GM12878 (cell line): ENCODE measurements at regions not wholly inside any gene's neighbourhood (a gene's known extent, or its start where the extent isn't known, plus 50 kb on each side); places are given as distances from the start of the nearest gene placed in this dataset.

ENCODE experiments used
- ATAC-seq: fragments of 200-7000 bp; cut with Tn5 transposase; 3 replicates; pipeline ENCODE4 v1.9.1; 2020; ENCODE audit warnings: mild to moderate bottlenecking, moderate library complexity
- BruUV-seq: library from RNA; stranded (reverse); fragments of 400-500 nt; replicated peaks from 2 replicates; lab custom pipeline; 2021; lab: Mats Ljungman, UMichigan
- CTCF ChIA-PET: fragments of 300-600 bp; sonication (Branson Sonifier 250); formaldehyde crosslinking; extraction: SDS; loops from one replicate; lab custom pipeline; 2021; ENCODE audit warnings: inconsistent platforms; lab: Yijun Ruan, JAX
- POLR2A ChIA-PET: fragments of 350-600 bp; formaldehyde crosslinking; extraction: SDS; loops from one replicate; lab custom pipeline; 2021; ENCODE audit warnings: inconsistent platforms; lab: Charles Lee
- RAD21 ChIA-PET: fragments of 300-600 bp; sonication (Branson Sonifier 250); formaldehyde crosslinking; loops from one replicate; lab custom pipeline; 2023; ENCODE audit warnings: antibody characterized with exemption; ENCODE audit not compliant: unreplicated experiment; lab: Charles Lee
- SMC1A ChIA-PET: fragments of 300-600 bp; sonication (Branson Sonifier 250); formaldehyde crosslinking; loops from one replicate; lab custom pipeline; 2023; ENCODE audit not compliant: unreplicated experiment, uncharacterized antibody; lab: Charles Lee
- DNase-seq: peaks from one replicate; pipeline ENCODE4 v3.0.0-alpha.2; 2011; ENCODE audit warnings: low read depth, low spot score
- FAIRE-seq: peaks from 3 replicates; lab custom pipeline; 2011; peaks lifted over from hg19 to GRCh38; lab: Jason Lieb, UNC
- H2AFZ ChIP-seq: 2 replicates; pipeline ENCODE4 v1.6.0; 2011; ENCODE audit warnings: low read depth, low read length, control low read depth; ENCODE audit not compliant: control insufficient read depth
- H3K27ac ChIP-seq: 2 replicates; pipeline ENCODE4 v1.5.1; 2011; ENCODE audit warnings: control low read depth; ENCODE audit not compliant: control insufficient read depth, insufficient read depth
- H3K27me3 ChIP-seq, 2 experiments: replicated peaks in 1 of 2; 2 replicates each; pipeline versions ENCODE4 v1.6.0 to v1.6.1; 2011; ENCODE audit warnings: low read length in 1 of 2; ENCODE audit not compliant: control insufficient read depth in 2 of 2, insufficient read depth in 2 of 2
- H3K36me3 ChIP-seq, 2 experiments: 2 replicates each; pipeline ENCODE4 v1.5.1; 2011; ENCODE audit warnings: low read length in 1 of 2; ENCODE audit not compliant: control insufficient read depth in 2 of 2, insufficient read depth in 2 of 2
- H3K4me1 ChIP-seq: 2 replicates; pipeline ENCODE4 v1.6.1; 2011; ENCODE audit warnings: mild to moderate bottlenecking, low read length, moderate library complexity, mixed read lengths; ENCODE audit not compliant: control insufficient read depth, insufficient read depth
- H3K4me2 ChIP-seq: 2 replicates; pipeline ENCODE4 v1.6.0; 2011; ENCODE audit warnings: control low read depth; ENCODE audit not compliant: control insufficient read depth, insufficient read depth
- H3K4me3 ChIP-seq: fragments of 200-600 bp; sonication (generic); 2 replicates; pipeline ENCODE4 v1.5.1; 2016
- H3K79me2 ChIP-seq: 2 replicates; pipeline ENCODE4 v1.6.0; 2011; ENCODE audit warnings: low read length; ENCODE audit not compliant: control insufficient read depth, insufficient read depth
- H3K9ac ChIP-seq: 2 replicates; pipeline ENCODE4 v1.8.0; 2011; ENCODE audit warnings: low read length, control low read depth, mixed read lengths; ENCODE audit not compliant: control insufficient read depth, insufficient read depth
- H3K9me3 ChIP-seq: replicated peaks from 3 replicates; pipeline ENCODE4 v1.5.1; 2011; ENCODE audit warnings: mild to moderate bottlenecking, low read length; ENCODE audit not compliant: control insufficient read depth, insufficient read depth
- H4K20me1 ChIP-seq: 2 replicates; pipeline ENCODE4 v1.6.0; 2011; ENCODE audit not compliant: control insufficient read depth, insufficient read depth
- ATF2 ChIP-seq: IDR thresholded peaks from 2 replicates; pipeline ENCODE4 v1.6.1; 2012; ENCODE audit warnings: low read length, inconsistent platforms
- BCL11A ChIP-seq: IDR thresholded peaks from 2 replicates; pipeline ENCODE4 v1.6.1; 2011; ENCODE audit warnings: low read depth, low read length
- E2F4 ChIP-seq: IDR thresholded peaks from 2 replicates; pipeline ENCODE4 v1.6.1; 2012; ENCODE audit warnings: low read depth, low read length, improper control_type of control experiment
- FOXM1 ChIP-seq: IDR thresholded peaks from 2 replicates; pipeline ENCODE4 v1.6.1; 2012; ENCODE audit warnings: low read depth, mild to moderate bottlenecking, inconsistent platforms, low read length, moderate library complexity
- HDAC6 ChIP-seq: fragments of 200-600 bp; sonication (generic); IDR thresholded peaks from one replicate; pipeline ENCODE4 v1.8.0; 2017; ENCODE audit warnings: antibody characterized with exemption; ENCODE audit not compliant: unreplicated experiment
- KLF5 ChIP-seq: fragments of 450-650 bp; IDR thresholded peaks from 2 replicates; pipeline ENCODE4 v1.6.1; 2014; ENCODE audit warnings: mild to moderate bottlenecking; ENCODE audit not compliant: partially characterized antibody
- PAX5 ChIP-seq: IDR thresholded peaks from 2 replicates; pipeline ENCODE4 v1.6.1; 2011; ENCODE audit warnings: low read depth, low read length, borderline replicate concordance
- PBX3 ChIP-seq: IDR thresholded peaks from 2 replicates; pipeline ENCODE4 v1.6.1; 2011; ENCODE audit warnings: mild to moderate bottlenecking, low read depth, low read length, moderate library complexity; ENCODE audit not compliant: insufficient replicate concordance
- RAD21 ChIP-seq: IDR thresholded peaks from 2 replicates; pipeline ENCODE4 v1.6.1; 2011; ENCODE audit warnings: mild to moderate bottlenecking, low read depth, low read length, moderate library complexity; ENCODE audit not compliant: insufficient read depth
- RB1 ChIP-seq: fragments of 450-650 bp; formaldehyde crosslinking; IDR thresholded peaks from 2 replicates; pipeline ENCODE4 v1.6.1; 2017; ENCODE audit warnings: mild to moderate bottlenecking, borderline replicate concordance
- RFX5 ChIP-seq: IDR thresholded peaks from 2 replicates; pipeline ENCODE4 v1.6.1; 2011; ENCODE audit warnings: low read depth, low read length, improper control_type of control experiment
- TAF1 ChIP-seq: IDR thresholded peaks from 2 replicates; pipeline ENCODE4 v1.6.1; 2011; ENCODE audit warnings: mild to moderate bottlenecking, low read depth, low read length, borderline replicate concordance
- TCF3 ChIP-seq: IDR thresholded peaks from 2 replicates; pipeline ENCODE4 v1.6.1; 2012; ENCODE audit warnings: low read depth, mild to moderate bottlenecking, low read length, borderline replicate concordance; ENCODE audit not compliant: insufficient read depth
- USF1 ChIP-seq: IDR thresholded peaks from 2 replicates; pipeline ENCODE4 v1.6.1; 2011; ENCODE audit warnings: borderline replicate concordance, low read depth, mild to moderate bottlenecking, moderate library complexity, mixed read lengths, low read length; ENCODE audit not compliant: insufficient read depth; ENCODE audit errors: extremely low read length
- WRNIP1 ChIP-seq: IDR thresholded peaks from 2 replicates; pipeline ENCODE4 v1.6.1; 2011; ENCODE audit warnings: low read depth, low read length, improper control_type of control experiment, borderline replicate concordance
- YBX1 ChIP-seq: fragments of 450-650 bp; IDR thresholded peaks from 2 replicates; pipeline ENCODE4 v1.6.1; 2016; ENCODE audit warnings: antibody characterized with exemption
- in situ Hi-C: fragments of 300-500 bp; cut with MboI; formaldehyde crosslinking; loops from 9 replicates; pipeline ENCODE4 v1.14.3; 2018; ENCODE audit warnings: mixed read lengths
- intact Hi-C: fragments of 100-400 bp; cut with micrococcal nuclease; formaldehyde crosslinking; loops from one replicate; pipeline ENCODE4 v1.14.2; 2022; ENCODE audit not compliant: unreplicated experiment
- TF ChIP-seq, protein P1 (sequence below): fragments of 450-650 bp; IDR thresholded peaks from 2 replicates; pipeline ENCODE4 v1.6.1; 2017; ENCODE audit warnings: low read depth, mild to moderate bottlenecking, moderate library complexity
- TF ChIP-seq, protein P2 (sequence below): IDR thresholded peaks from 2 replicates; pipeline ENCODE4 v1.6.1; 2011; ENCODE audit warnings: low read depth, low read length, improper control_type of control experiment, borderline replicate concordance

GRCh38 chr5:89380635-89381034, 497.7 kb upstream of the MEF2C start:
- no peak for DNase-seq
- H3K79me2 ChIP-seq: no peaks in the 10 kb centered on the region
- no peaks in the 10 kb centered on the region; a peak in 1 of 4 replicates for H3K36me3 ChIP-seq
- no peak for TF ChIP-seq WRNIP1
- no peak for TF ChIP-seq ATF2
- no peak for TF ChIP-seq RFX5
- no peak for TF ChIP-seq YBX1
- no peak for TF ChIP-seq RAD21
- no peak for TF ChIP-seq BCL11A
- no peak for TF ChIP-seq USF1
- TF ChIP-seq HDAC6: no peak
- TF ChIP-seq PAX5: no peak
- no peak for TF ChIP-seq KLF5
- TF ChIP-seq PBX3: no peak
- no peak for TF ChIP-seq TAF1
- TF ChIP-seq, protein P1, sequence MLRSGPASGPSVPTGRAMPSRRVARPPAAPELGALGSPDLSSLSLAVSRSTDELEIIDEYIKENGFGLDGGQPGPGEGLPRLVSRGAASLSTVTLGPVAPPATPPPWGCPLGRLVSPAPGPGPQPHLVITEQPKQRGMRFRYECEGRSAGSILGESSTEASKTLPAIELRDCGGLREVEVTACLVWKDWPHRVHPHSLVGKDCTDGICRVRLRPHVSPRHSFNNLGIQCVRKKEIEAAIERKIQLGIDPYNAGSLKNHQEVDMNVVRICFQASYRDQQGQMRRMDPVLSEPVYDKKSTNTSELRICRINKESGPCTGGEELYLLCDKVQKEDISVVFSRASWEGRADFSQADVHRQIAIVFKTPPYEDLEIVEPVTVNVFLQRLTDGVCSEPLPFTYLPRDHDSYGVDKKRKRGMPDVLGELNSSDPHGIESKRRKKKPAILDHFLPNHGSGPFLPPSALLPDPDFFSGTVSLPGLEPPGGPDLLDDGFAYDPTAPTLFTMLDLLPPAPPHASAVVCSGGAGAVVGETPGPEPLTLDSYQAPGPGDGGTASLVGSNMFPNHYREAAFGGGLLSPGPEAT: no peak
- TF ChIP-seq, protein P2, sequence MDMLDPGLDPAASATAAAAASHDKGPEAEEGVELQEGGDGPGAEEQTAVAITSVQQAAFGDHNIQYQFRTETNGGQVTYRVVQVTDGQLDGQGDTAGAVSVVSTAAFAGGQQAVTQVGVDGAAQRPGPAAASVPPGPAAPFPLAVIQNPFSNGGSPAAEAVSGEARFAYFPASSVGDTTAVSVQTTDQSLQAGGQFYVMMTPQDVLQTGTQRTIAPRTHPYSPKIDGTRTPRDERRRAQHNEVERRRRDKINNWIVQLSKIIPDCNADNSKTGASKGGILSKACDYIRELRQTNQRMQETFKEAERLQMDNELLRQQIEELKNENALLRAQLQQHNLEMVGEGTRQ: no peak
- no peak for TF ChIP-seq TCF3
- TF ChIP-seq RB1: no peak
- TF ChIP-seq E2F4: no peak
- TF ChIP-seq FOXM1: no peak
- RAD21 ChIA-PET: no interaction called here
- no peaks in the 10 kb centered on the region for H3K27me3 ChIP-seq
- H3K27ac ChIP-seq: no peak overlapping the region
- no peak overlapping the region for H3K4me2 ChIP-seq
- H4K20me1 ChIP-seq: no peaks in the 10 kb centered on the region
- H3K9ac ChIP-seq: no peak overlapping the region
- intact Hi-C loops (no loop called here), in situ Hi-C loops (no loop called here)
- CTCF ChIA-PET: interaction anchor here (1.0 kb wide), 1 partner anchor 9 kb away, joined by 3 read pairs; no protein-coding TSS in a partner anchor
- FAIRE-seq: no peak
- POLR2A ChIA-PET: no interaction called here
- H3K9me3 ChIP-seq: no peaks in the 10 kb centered on the region; the same call in 1 of the 3 replicates
- SMC1A ChIA-PET: interaction anchor here (0.6 to 0.8 kb wide), 2 partner anchors 16 to 512 kb away, joined by 4 read pairs; no protein-coding TSS in a partner anchor
- BruUV-seq: no TSS peak
- no peak overlapping the region for H2AFZ ChIP-seq
- no peak for ATAC-seq
- no peak overlapping the region for H3K4me3 ChIP-seq
- H3K4me1 ChIP-seq: no peaks in the 10 kb centered on the region
